HG02943 (cell line): ENCODE measurements at regions not wholly inside any gene's neighbourhood (a gene's known extent, or its start where the extent isn't known, plus 50 kb on each side); places are given as distances from the start of the nearest gene placed in this dataset.

Source experiments
- ATAC-seq: cut with Tn5 transposase; IDR thresholded peaks from one replicate; pipeline ENCODE4 v1.9.1; 2021; ENCODE audit warnings: mild to moderate bottlenecking, low read depth, moderate library complexity; ENCODE audit not compliant: unreplicated experiment

DNA sequence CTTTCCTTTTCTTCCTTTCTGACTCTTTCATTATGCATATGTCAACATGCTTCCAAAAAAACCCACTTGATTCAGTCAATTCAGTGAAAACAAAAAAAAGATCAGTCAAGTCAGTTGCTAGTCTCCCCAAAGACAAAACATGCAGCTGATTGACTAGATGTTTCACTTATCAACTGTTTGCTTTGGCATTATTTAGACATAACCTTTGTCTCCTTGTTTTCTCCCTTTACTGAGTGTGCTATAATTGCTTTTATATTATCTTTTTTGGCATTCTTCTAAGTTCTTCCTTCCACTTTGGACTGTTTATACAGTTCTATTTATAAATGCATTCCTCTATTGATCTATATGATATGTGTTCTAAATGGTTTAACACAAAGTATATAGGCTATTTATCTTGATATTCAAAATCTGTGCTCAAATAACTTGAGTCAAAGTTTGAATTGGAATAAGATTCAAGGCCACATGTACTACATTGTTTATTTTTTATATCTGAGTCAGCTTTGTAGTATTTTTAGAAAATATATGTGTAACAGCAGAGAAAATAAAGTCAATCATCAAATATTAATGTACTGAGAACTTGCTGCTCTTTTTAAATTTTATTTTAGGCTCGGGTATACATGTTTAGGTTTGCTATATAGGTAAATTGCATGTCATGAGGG, 260.5 kb downstream of the CENPW start:
- no peak for ATAC-seq

DNA sequence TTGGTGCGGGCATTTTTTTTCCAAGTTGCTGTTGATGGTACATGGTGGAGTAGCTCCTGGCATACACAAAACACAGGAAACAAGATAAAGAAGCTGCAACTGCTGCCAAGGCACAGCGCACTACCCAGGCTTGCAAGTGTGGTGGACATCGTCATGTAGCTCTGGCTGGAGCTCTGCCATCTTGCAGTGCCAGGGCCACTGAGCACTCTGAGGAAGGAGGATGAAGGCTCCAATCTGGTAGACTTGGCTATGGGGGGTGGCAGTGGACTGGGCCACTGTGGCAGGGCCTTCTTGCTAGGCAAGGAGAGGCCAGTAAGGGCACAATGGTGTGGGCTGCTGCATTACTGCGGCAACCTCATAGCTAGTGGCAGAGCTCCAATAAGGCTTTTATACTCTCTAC, 263.5 kb downstream of the CENPW start:
- ATAC-seq = no peak

DNA sequence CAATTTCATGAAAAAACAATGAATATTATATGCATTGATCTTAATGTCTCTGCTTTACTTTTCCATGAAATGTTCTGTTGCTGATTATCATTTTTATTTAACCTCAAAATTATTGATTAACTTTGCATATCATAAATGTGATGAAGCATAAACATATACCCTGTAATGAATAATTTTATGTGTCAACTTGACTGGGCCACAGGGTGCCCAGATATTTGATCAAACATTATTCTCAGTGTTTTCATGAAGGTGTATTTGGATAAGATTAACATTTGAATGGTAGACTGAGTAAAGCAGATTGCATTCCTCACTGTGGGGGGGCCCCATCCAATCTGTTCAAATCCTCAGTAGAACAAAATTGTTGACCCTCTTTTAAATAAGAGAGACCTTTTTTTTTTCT, 265.2 kb downstream of the CENPW start:
- no peak for ATAC-seq

DNA sequence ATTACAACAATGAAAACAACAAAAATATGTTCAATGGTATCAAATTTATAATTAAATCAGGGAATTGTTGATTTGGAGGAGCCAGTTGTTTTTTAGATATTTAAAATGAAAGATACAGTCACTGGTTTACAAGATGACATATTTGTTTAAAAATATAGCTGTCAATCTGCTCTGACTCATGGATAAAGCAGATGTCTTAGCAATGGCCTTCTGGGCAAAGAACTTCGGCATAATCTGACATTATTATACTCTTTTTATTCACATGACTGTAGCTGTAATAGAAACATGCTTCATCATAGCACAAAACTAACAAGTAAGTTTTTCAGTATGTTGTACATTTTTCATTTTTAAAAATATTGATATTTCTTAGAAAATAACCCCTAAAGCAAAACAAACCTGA, 267.4 kb downstream of the CENPW start:
- ATAC-seq = no peak

DNA sequence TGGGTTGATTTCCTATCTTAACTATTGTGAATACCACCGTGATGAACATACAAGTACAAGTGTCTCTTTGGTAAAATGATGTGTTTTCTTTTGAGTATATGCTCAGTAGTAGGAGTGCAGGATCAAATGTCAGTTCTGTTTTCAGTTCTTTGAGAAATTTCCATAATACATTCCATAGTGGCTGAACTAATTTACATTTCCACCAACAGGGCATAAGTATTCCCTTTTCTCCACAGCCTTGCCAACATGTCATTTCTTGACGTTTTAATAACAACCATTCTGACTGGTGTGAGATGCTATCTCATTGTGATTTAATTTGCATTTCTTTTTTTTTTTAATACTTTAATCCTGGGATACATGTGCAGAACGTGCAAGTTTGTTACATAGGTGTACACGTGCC, 268.8 kb downstream of the CENPW start:
- no peak for ATAC-seq

DNA sequence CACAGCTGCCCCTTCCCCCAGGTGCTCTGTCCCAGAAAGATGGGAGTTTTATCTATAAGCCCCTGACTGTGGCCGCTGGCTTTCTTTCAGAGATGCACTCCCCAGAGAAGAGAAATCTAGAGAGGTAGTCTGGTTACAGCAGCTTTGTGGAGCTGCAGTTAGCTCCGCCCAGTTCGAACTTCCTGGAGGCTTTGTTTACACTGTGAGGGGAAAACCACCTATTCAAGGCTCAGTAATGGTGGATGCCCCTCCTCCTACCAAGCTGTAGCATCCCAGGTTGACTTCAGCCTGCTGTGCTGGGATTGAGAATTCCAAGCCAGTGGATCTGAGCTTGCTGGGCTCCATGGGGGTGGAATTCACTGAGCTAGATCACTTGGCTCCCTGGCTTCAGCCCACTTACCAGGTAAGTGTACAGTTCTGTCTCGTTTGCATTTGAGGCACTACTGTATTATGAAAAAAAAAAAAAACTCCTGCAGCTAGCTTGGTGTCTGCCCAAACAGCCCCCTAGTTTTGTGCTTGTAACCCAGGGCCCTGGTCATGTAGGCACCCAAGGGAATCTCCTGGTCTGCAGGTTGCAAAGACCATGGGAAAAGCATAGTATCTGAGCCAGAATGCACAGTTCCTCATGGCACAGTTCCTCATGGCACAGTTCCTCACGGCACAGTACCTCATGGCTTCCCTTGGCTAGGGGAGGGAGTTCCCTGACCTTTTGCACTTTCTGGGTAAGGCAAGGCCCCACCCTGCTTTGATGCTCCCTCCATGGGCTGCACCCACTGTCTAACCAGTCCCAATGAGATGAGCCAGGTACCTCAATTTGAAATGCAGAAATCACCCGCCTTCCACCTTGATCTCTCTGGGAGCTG, 275.0 kb downstream of the CENPW start:
- no peak for ATAC-seq

DNA sequence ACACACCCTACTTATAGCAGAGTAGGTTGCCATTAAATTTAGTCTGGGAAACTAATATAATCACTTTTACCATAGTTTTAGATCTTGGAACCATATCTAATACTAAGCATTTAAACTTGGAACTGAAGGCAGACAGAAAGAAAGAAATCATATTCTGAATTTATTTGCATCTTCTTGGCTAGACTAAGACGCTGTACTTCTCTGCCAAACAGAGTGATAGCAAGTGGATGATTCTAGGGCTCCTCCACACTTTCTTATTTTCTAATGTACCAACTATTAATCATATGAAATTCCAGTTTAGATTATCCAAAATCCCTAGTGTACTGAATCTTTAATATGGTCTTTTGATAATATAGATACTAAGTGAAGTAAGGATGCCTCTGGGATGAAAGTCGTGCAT, 277.0 kb downstream of the CENPW start:
- no peak for ATAC-seq

DNA sequence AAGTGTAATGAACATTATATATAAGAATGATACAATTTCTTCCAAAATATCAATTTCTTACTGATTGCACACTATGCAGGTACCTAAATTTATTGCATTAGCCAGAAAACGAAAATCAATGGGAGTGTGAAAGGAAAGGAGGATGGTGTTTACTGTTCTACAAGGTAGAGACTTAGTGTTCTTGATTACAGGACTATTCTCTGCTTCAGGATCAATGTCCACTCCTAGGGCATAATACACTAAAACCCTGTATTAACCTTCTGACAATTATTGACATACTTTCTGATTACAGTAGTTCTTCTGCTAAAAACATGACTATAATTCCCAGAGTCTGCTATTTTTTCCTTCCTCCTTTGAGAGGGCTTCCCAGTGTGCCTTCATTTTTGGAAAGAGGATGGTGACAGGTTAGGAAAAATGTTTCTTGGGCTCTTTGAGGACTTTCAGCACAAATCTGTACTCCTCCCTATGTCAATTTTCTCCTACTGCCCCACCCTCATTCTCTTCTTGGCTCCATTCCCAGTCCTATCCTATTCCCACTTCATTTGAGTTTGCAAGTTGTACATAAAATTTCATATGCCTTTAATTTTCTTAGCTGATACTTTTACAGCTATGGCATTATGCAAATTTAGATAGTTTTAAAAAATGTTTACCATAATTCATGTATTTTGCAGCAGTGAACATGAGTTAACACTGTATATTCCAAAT, 278.9 kb downstream of the CENPW start:
- ATAC-seq = no peak

DNA sequence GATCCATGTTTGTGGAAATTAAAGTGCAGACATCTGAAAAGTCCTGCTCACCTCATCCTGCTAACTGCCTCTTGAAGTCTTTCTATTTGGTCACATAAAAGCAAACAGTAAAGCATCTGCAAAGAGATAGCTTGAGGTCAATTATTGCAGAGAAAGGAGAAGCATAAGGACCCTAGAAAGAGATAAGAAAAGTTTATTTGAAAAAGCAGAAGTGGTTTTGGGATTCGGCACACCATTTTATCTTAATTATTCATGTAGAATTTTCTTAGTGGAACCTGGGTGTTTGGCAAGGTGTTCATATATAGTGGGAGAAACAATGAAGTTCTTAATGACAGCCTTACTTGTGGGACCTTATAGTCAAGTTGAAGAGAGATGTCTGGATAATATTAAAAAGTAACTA, 280.8 kb downstream of the CENPW start:
- no peak for ATAC-seq

DNA sequence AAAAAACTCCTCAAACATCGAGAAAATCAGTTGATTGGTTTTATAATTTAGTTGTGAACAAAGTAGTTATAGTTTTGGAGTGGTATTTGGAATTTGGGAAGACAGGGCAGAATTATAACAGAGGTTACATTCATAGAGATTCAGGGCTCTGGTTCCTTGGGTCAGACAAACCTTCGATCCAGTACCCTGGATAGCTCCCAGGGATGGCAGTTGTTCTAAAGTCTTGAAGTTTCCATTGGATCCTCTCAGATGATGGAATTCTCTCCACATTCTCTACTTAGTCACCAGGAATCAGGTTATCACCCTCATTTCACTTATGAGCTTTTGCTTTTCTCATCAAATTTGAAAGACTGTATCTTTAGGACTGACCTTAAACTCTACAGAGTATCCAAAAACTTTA, 285.1 kb downstream of the CENPW start:
- ATAC-seq = no peak

DNA sequence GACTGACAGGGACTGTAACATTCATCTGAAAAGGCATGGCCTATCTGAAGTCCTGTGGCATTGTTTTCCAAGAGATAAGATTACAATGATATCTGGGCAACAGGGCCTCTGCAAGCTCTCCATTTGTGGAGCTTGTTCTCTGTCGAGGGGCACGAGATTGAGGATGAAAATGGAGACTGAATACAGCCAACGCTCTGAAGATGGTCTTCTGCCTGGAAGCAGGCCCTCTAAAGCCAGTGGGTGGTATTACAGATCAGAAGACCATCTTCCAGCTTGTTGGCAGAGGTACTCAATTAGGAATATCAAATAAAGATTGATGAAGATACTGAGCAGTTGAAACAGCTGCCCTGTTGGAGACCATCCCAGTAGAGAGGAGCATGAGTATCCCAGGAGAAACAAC, 288.2 kb downstream of the CENPW start:
- ATAC-seq = no peak

DNA sequence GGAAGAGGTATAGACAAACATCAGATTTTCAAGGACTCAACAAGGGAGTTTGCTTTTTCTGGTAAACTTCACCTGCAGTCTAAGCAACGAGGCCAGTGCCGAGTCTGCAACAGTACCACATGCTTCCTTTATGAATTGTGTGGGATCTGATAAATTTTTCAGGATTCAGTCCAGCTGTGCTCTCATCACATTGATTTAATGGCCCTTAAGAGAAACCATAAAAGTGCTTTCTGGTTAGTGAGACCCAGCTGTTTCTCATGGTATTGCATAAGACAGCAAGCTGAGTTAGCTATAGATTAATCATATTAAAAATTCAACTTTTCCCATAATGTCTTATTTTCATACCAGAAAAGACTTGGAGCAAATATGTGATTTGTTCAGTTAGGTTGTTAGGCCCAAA, 291.4 kb downstream of the CENPW start:
- ATAC-seq = no peak

DNA sequence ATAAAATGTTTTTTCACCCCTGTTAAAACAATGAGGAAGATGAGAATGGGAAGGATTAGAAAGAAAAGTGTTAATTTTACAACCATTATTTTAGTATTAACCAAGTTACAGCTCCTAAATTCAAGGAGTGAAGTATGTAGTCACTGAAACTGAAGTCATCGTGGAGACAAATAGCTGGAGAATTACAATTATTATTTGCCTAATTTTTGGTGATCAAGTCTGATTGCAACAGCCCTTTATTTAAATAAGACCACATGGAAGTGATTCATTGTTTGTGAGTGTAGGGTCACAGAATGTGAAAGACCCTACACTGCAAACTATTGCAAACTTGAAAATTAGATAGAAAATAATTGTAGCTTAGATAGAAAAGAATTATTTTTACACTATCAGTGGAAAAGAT, 292.4 kb downstream of the CENPW start:
- ATAC-seq = no peak

DNA sequence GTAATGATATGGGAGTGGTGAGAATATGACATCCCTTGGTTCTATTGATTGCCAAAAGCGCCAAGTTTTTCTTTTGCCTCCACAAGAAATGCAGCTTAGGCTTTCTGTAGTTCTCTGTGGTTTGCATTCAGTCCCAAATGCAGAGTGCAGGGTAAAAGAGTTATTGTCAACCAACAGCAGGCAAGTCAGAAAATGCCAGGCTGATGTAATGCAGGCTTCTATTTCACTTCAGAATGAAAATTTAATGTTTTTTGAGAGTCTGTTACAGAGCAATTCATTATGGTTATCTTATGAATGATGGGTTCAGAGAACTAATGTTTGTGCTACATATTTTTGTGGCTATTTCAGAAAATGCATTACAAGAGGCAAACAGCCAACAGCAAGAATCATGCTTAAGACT, 293.5 kb downstream of the CENPW start:
- no peak for ATAC-seq

DNA sequence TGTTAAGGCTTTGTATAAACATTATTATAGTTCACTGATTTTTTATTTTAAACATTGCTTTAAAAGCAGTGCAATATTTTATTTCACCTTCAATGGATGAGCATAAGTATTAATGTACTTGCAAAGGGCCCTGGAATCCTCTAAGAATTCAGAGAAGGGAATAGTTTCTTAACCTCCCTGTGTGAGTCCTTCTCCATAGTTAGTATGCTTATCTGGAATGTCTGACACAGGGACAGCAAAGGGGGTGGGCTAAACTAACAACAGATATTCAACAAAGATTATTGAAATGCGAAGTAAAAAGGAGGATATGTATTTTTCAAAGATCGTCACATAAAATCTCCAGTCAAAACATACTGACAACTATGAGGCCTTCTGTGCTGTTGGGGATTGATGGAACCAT, 300.4 kb downstream of the CENPW start:
- no peak for ATAC-seq

DNA sequence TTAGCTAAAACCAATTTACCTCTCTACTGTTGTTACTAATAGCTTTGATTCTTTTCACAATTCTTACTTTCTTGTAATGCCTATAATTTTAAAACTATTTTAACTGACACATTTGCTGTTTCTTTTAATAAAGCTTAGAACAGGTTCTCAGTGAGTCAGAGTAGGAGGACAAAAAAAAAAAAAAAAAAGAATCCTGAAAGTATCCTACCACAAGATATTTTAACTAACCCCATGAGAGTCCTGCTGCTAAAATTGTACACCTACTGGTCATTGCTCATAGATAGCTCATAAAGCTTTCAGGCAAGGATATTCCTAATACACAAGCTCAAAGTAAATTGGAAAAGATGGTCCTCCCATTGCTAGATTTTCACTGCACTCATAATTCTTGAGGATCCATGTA, 301.0 kb downstream of the CENPW start:
- ATAC-seq = no peak

DNA sequence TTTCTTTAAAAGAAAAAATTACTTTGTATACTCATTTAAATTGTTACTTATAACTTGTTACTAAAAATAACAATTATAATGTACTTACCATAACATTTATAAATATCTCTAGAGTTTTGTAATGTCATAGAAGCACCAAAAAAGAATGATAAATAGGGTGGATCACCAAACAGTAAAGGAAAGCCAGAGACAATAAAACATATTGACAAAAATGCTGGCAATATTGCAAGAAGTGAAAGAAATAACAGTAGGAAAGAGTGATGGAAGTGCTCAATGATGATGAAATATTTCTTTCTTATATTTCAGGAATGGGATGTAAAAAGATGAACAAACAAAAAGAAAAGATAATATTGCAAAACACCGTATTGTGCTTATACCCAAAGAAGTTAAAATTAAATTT, 301.7 kb downstream of the CENPW start:
- no peak for ATAC-seq

DNA sequence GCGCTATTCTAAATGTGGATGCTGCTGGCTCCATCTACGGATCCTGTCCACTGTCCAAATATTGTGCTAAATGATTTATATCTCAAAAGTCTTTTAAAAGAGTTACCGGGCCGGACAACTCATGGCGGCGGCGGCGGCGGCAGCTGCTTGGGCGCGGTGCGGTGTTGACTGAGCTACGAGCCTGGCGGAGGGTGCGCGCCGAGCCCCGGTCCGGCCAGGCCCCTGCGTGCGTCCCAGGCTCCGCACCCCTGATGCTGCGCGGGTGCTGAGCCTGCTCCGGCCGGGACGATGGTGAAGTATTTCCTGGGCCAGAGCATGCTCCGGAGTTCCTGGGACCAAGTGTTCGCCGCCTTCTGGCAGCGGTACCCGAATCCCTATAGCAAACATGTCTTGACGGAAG, 303.4 kb downstream of the CENPW start:
- ATAC-seq = no peak

DNA sequence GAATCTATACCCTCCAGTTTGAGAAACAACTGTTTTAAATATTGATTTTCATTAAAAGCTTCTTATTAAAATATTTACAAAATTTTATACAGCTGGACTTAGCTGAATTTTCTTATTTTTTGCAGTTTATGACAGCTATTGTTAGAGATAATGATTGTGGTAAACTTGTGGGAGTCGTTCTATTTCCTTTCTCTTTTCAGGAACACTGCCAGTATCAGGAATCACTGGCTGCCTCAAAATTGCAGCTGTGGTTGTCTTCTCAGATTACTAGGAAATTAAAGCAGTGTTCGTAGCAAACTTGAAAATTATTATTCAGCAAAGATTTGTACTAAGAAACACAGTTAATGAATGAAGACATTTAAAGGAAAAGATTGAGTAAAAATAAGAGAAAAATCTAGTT, 311.0 kb downstream of the CENPW start:
- no peak for ATAC-seq

DNA sequence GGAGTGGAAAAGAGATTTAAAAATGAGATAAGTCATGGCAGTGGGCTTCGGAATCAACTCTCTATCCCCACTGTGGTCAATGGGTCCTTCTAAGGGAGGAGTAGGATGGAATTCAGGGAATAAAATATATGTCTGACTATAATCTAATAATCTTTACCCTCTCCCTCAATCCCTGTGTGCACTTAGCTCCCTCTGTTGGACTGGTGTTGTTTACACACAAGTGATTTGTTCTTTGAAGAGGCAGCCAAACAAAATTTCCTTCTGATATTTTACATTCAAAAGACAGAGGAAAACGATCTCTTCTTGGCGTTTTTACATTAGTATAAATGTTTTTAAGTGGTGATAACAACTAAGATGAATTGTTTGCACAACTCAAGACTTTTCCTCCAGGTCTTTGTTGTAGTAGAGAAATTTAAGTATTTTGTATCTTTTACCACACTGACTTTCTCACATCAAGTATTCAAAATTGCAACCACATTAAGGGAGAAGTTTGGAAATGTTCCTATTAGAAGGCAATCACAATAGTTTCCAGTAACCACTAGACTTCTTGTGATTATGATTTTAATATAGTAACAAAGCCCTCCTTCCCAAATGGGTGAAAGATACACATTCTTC, 317.8 kb downstream of the CENPW start:
- ATAC-seq = no peak

DNA sequence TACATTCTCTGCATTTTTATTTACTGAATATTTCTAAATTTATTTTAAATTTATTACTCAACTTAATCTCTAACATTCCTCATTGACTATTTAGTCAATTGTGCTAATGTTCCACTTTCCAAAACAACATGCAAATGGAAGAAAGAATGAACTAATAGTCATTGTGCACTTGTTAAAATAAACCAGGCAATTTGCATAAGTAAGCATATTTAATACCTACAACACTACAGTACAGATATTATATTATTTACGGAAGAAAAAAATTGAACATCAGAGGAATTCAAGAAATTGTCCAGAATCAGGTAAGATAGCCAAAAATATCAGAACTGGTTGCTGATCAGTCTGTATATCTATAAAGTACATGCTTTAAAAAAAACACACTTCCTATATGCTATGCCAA, 320.5 kb downstream of the CENPW start:
- no peak for ATAC-seq
